ENCODE measurements at regions not wholly inside any gene's neighbourhood (a gene's known extent, or its start where the extent isn't known, plus 50 kb on each side); places are given as distances from the start of the nearest gene placed in this dataset.
"Not testable (repeated sequence)": the region's sequence is repeated elsewhere in the genome, so short reads cannot be mapped to it uniquely, and the experiment has no call there.

DNA sequence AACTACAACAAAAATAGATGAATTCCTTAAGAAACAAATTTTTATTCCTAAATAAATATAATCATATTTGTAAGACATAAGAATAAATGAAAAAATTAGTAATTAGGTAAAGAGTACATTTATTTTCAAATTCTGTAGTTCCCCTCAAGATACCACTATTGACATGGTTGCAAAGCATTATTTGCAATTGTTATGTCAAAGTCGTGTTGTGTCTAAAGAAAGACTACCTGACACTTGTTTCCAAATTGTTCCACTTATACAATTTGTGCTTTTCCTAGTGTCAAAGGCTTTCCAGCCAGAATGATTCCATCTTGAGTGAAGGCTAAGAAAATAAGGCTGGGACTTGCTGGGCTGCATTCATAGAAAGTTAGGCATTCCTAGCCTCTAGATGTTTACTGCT, 278.4 kb downstream of the SPATA31A6 start:
- TF ChIP-seq, protein P1, sequence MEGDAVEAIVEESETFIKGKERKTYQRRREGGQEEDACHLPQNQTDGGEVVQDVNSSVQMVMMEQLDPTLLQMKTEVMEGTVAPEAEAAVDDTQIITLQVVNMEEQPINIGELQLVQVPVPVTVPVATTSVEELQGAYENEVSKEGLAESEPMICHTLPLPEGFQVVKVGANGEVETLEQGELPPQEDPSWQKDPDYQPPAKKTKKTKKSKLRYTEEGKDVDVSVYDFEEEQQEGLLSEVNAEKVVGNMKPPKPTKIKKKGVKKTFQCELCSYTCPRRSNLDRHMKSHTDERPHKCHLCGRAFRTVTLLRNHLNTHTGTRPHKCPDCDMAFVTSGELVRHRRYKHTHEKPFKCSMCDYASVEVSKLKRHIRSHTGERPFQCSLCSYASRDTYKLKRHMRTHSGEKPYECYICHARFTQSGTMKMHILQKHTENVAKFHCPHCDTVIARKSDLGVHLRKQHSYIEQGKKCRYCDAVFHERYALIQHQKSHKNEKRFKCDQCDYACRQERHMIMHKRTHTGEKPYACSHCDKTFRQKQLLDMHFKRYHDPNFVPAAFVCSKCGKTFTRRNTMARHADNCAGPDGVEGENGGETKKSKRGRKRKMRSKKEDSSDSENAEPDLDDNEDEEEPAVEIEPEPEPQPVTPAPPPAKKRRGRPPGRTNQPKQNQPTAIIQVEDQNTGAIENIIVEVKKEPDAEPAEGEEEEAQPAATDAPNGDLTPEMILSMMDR (IDR thresholded peaks at IDR 0.05), result not testable (repeated sequence)
- not testable (repeated sequence) for TF ChIP-seq POLR2AphosphoS5 (IDR thresholded peaks at IDR 0.05)
